Neuronal stem cell (in vitro differentiated cells): ENCODE measurements at regions not wholly inside any gene's neighbourhood (a gene's known extent, or its start where the extent isn't known, plus 50 kb on each side); places are given as distances from the start of the nearest gene placed in this dataset.

ENCODE experiments used
- DNase-seq: peaks from one replicate; pipeline ENCODE4 v3.0.0-alpha.2; 2013; ENCODE audit warnings: low spot score
- H2AFZ ChIP-seq: one replicate; pipeline ENCODE4 v1.6.1; 2013; ENCODE audit warnings: mild to moderate bottlenecking, low read length, inconsistent platforms
- H2AK5ac ChIP-seq: 2 replicates; pipeline ENCODE4 v1.6.1; 2013; ENCODE audit warnings: low read depth, mild to moderate bottlenecking, inconsistent platforms, low read length, moderate library complexity, mixed read lengths
- H2BK120ac ChIP-seq: 2 replicates; pipeline ENCODE4 v1.6.1; 2013; ENCODE audit warnings: low read depth, mild to moderate bottlenecking, inconsistent platforms, low read length, moderate library complexity, mixed read lengths
- H2BK12ac ChIP-seq: one replicate; pipeline ENCODE4 v1.6.1; 2013; ENCODE audit warnings: low read length, inconsistent platforms
- H2BK15ac ChIP-seq: 2 replicates; pipeline ENCODE4 v1.6.1; 2013; ENCODE audit warnings: mild to moderate bottlenecking, low read length, inconsistent platforms, mixed read lengths
- H2BK5ac ChIP-seq: one replicate; pipeline ENCODE4 v1.6.1; 2013; ENCODE audit warnings: inconsistent platforms, mild to moderate bottlenecking, low read length, moderate library complexity
- H3K14ac ChIP-seq: one replicate; pipeline ENCODE4 v1.6.1; 2013; ENCODE audit warnings: low read length, inconsistent platforms
- H3K18ac ChIP-seq: 2 replicates; pipeline ENCODE4 v1.6.1; 2013; ENCODE audit warnings: low read length, inconsistent platforms
- H3K23ac ChIP-seq: 2 replicates; pipeline ENCODE4 v1.6.1; 2013; ENCODE audit warnings: low read depth, mild to moderate bottlenecking, mixed read lengths, low read length, inconsistent platforms; ENCODE audit not compliant: poor library complexity
- H3K27ac ChIP-seq: replicated peaks from 3 replicates; pipeline ENCODE4 v1.5.1; 2013; ENCODE audit warnings: low read length, inconsistent platforms
- H3K27me3 ChIP-seq, 3 experiments: 2 replicates each; pipeline ENCODE4 v1.6.1; 2013; ENCODE audit warnings: low read length in 3 of 3, mild to moderate bottlenecking in 2 of 3, inconsistent platforms in 1 of 3, low read depth in 1 of 3, mixed read lengths in 1 of 3, moderate library complexity in 1 of 3; ENCODE audit not compliant: control insufficient read depth in 3 of 3, insufficient read depth in 3 of 3
- H3K36me3 ChIP-seq, 2 donors: replicated peaks in 1 of 2; 2 replicates each; pipeline ENCODE4 v1.6.1; 2013; ENCODE audit warnings: low read length in 2 of 2; ENCODE audit not compliant: control insufficient read depth in 2 of 2, insufficient read depth in 2 of 2
- H3K4ac ChIP-seq: 2 replicates; pipeline ENCODE4 v1.6.1; 2013; ENCODE audit warnings: inconsistent platforms, mild to moderate bottlenecking, low read length, moderate library complexity
- H3K4me1 ChIP-seq, 2 donors: 1 replicate in 1 of 2; 2 replicates in 1 of 2; pipeline ENCODE4 v1.6.1; 2013; ENCODE audit warnings: low read length in 2 of 2, low read depth in 1 of 2; ENCODE audit not compliant: control insufficient read depth in 2 of 2, insufficient read depth in 1 of 2
- H3K4me2 ChIP-seq: one replicate; pipeline ENCODE4 v1.6.1; 2013; ENCODE audit warnings: mild to moderate bottlenecking, low read length, inconsistent platforms; ENCODE audit not compliant: insufficient read depth, poor library complexity, severe bottlenecking
- H3K4me3 ChIP-seq, 2 donors: 2 replicates each; pipeline ENCODE4 v1.5.1; 2013; ENCODE audit warnings: low read length in 2 of 2, mild to moderate bottlenecking in 2 of 2, inconsistent platforms in 1 of 2, moderate library complexity in 1 of 2
- H3K79me1 ChIP-seq: one replicate; pipeline ENCODE4 v1.6.1; 2013; ENCODE audit warnings: low read depth, mild to moderate bottlenecking, inconsistent platforms, low read length, moderate library complexity
- H3K9ac ChIP-seq: one replicate; pipeline ENCODE4 v1.6.1; 2013; ENCODE audit warnings: mild to moderate bottlenecking, low read depth, low read length, inconsistent platforms; ENCODE audit not compliant: poor library complexity
- H3K9me3 ChIP-seq, 2 donors: replicated peaks in 1 of 2; 2 replicates each; pipeline versions ENCODE3 to v1.6.1; 2013; ENCODE audit warnings: low read length in 2 of 2, mild to moderate bottlenecking in 2 of 2, inconsistent platforms in 1 of 2, low read depth in 1 of 2, mixed read lengths in 1 of 2, moderate library complexity in 1 of 2; ENCODE audit not compliant: control insufficient read depth in 2 of 2, insufficient read depth in 1 of 2
- H4K8ac ChIP-seq: one replicate; pipeline ENCODE4 v1.6.1; 2013; ENCODE audit warnings: low read depth, mild to moderate bottlenecking, inconsistent platforms, low read length, moderate library complexity
- H4K91ac ChIP-seq: one replicate; pipeline ENCODE4 v1.6.1; 2013; ENCODE audit warnings: low read length, low read depth, mild to moderate bottlenecking, inconsistent platforms; ENCODE audit not compliant: poor library complexity
- WGBS, 2 donors: extraction: QIAGEN DNeasy Blood & Tissue Kit; methylation state at CpG; one replicate each; pipeline ENCODE4 v1.1.7; 2013; ENCODE audit warnings: missing lambda C conversion rate in 2 of 2, mixed read lengths in 1 of 2; ENCODE audit not compliant: insufficient read length in 2 of 2, insufficient replicate concordance in 1 of 2; ENCODE audit errors: extremely low coverage in 2 of 2; 5-methylcytosine and 5-hydroxymethylcytosine counted together

GRCh38 chr2:195408811-195409210, 248.2 kb upstream of the SLC39A10 start:
- Histone ChIP-seq H3K36me3 (no peaks in the 10 kb centered on the region), H3K9me3 (no peaks in the 10 kb centered on the region), H3K79me1 (no peaks in the 10 kb centered on the region), H3K23ac (no peak overlapping the region), H3K4ac (no peak overlapping the region), H4K91ac (no peak overlapping the region), H2BK12ac (no peak overlapping the region), H3K9ac (no peak overlapping the region), H2BK5ac (no peak overlapping the region), H3K27ac (no peak overlapping the region), H3K4me3 (no peak overlapping the region), H2AK5ac (no peak overlapping the region), H4K8ac (no peak overlapping the region), H3K4me1 (peaks cover 0 to 2% of the 10 kb centered on the region in 2 donors), H2BK15ac (no peak overlapping the region), H3K14ac (no peak overlapping the region), H3K4me2 (no peak overlapping the region), H2AFZ (no peak overlapping the region), H3K27me3 (no peaks in the 10 kb centered on the region), H3K18ac (no peak overlapping the region), H2BK120ac (no peak overlapping the region)
- DNase-seq = no peak
- WGBS, 2 donors = no CpG with 5 or more reads among the region's 1 CpG

DNA sequence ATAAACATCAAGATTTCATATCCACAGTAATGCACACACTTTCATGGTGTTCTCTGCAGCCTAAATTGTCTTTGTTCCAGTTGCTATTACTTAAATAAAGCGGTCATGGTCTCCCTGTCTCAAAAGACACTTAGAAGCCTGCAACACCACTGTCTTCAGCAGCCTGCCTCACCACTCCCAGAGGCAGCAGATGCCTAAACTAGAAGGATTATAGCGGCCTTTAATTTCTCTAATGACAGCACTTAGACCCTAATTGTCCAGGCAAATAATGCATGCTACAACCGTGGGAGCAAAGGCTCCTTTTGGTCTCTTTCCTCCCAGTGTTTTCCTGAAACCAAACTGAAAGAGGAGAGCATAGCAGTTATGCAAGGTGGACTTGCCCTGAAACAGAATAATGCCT, 248.8 kb upstream of the SLC39A10 start:
- H3K36me3 ChIP-seq = no peaks in the 10 kb centered on the region
- H3K79me1 ChIP-seq = no peaks in the 10 kb centered on the region
- H2AK5ac ChIP-seq = no peak overlapping the region
- H3K4me2 ChIP-seq = no peak overlapping the region
- H3K27ac ChIP-seq = no peak overlapping the region
- peaks cover 0 to 2% of the 10 kb centered on the region in 2 donors for H3K4me1 ChIP-seq
- H2BK12ac ChIP-seq = no peak overlapping the region
- H3K18ac ChIP-seq = no peak overlapping the region
- no peak overlapping the region for H2AFZ ChIP-seq
- no peaks in the 10 kb centered on the region for H3K27me3 ChIP-seq
- no CpG with 5 or more reads among the region's 3 CpGs for WGBS, 2 donors
- no peak overlapping the region for H3K4ac ChIP-seq
- no peak overlapping the region for H2BK5ac ChIP-seq
- no peak overlapping the region for H3K9ac ChIP-seq
- no peak overlapping the region for H4K8ac ChIP-seq
- H2BK15ac ChIP-seq = no peak overlapping the region
- no peak overlapping the region for H3K4me3 ChIP-seq
- no peak overlapping the region for H2BK120ac ChIP-seq
- H3K14ac ChIP-seq = no peak overlapping the region
- no peak overlapping the region for H3K23ac ChIP-seq
- H4K91ac ChIP-seq = no peak overlapping the region
- DNase-seq = no peak
- H3K9me3 ChIP-seq = no peaks in the 10 kb centered on the region

DNA sequence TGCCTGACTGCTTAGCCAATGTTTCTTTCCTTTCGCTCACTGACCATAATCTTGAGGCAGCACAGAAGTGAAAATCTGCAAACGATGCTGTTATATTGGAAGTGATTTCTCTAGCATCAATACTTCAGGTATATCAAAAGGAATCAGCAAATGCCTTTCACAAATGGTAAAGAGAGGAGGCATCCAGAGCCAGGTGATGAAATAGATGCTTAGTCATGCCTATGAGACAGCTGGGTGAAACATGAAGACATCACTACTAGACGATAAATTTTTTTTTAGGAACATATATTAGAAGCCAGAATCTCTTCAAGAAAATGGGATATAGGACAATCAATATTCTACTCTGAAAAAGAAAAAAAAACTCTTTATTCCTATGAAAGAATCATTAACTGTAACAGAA, 249.2 kb upstream of the SLC39A10 start:
- Histone ChIP-seq H3K23ac (no peak overlapping the region), H2BK5ac (no peak overlapping the region), H2BK120ac (no peak overlapping the region), H3K27me3 (no peaks in the 10 kb centered on the region), H3K9ac (no peak overlapping the region), H3K4me1 (peaks cover 0 to 2% of the 10 kb centered on the region in 2 donors), H3K4me2 (no peak overlapping the region), H3K36me3 (no peaks in the 10 kb centered on the region), H3K27ac (no peak overlapping the region), H4K91ac (no peak overlapping the region), H3K79me1 (no peaks in the 10 kb centered on the region), H3K4me3 (no peak overlapping the region), H3K4ac (no peak overlapping the region), H2AK5ac (no peak overlapping the region), H3K18ac (no peak overlapping the region), H4K8ac (no peak overlapping the region), H2AFZ (no peak overlapping the region), H2BK15ac (no peak overlapping the region), H2BK12ac (no peak overlapping the region), H3K14ac (no peak overlapping the region), H3K9me3 (peaks cover 0 to 2% of the 10 kb centered on the region in 2 donors)
- no peak for DNase-seq
- WGBS, 2 donors = no CpG with 5 or more reads among the region's 3 CpGs

- Histone ChIP-seq H3K4me2 (no peak overlapping the region), H3K23ac (no peak overlapping the region), H2BK12ac (no peak overlapping the region), H2BK15ac (no peak overlapping the region), H3K4ac (no peak overlapping the region), H3K27me3 (no peaks in the 10 kb centered on the region), H3K14ac (no peak overlapping the region), H2AFZ (no peak overlapping the region), H2BK120ac (no peak overlapping the region), H4K8ac (no peak overlapping the region), H4K91ac (no peak overlapping the region), H3K18ac (no peak overlapping the region), H3K9me3 (peaks cover 0 to 2% of the 10 kb centered on the region in 2 donors), H3K79me1 (no peaks in the 10 kb centered on the region), H3K4me1 (peaks cover 0 to 2% of the 10 kb centered on the region in 2 donors), H3K27ac (no peak overlapping the region), H3K36me3 (no peaks in the 10 kb centered on the region), H2BK5ac (no peak overlapping the region), H3K4me3 (no peak overlapping the region), H2AK5ac (no peak overlapping the region), H3K9ac (no peak overlapping the region)
- WGBS, 2 donors = no CpG with 5 or more reads among the region's 13 CpGs
- no peak for DNase-seq
Observed at GRCh38 chr2:195406886-195407603, 250.0 kb upstream of the SLC39A10 start.
